Mucosa of descending colon (tissue), 3 donors: ENCODE measurements at regions not wholly inside any gene's neighbourhood (a gene's known extent, or its start where the extent isn't known, plus 50 kb on each side); places are given as distances from the start of the nearest gene placed in this dataset.

Experiments used
- ATAC-seq: fragments of 200-7000 bp; cut with Tn5 transposase; one replicate; pipeline ENCODE4 v1.9.1; 2020; ENCODE audit warnings: mild to moderate bottlenecking, moderate library complexity
- DNase-seq, 3 donors: peaks; one replicate each; pipeline ENCODE4 v3.0.0-alpha.2; 2020
- H3K36me3 ChIP-seq: fragments of 200-600 bp; one replicate; pipeline ENCODE4 v1.8.0; 2021; ENCODE audit warnings: low read depth, mild to moderate bottlenecking
- H3K4me1 ChIP-seq: fragments of 200-600 bp; one replicate; pipeline ENCODE4 v1.8.0; 2021; ENCODE audit warnings: low read depth, mild to moderate bottlenecking
- H3K4me3 ChIP-seq: fragments of 200-600 bp; one replicate; pipeline ENCODE4 v1.8.0; 2021; ENCODE audit warnings: mild to moderate bottlenecking
- H3K9me3 ChIP-seq: fragments of 200-600 bp; one replicate; pipeline ENCODE4 v1.8.0; 2021; ENCODE audit warnings: mild to moderate bottlenecking
- intact Hi-C, 2 donors: fragments of 100-400 bp; cut with DNase I in 1 of 2; cut with micrococcal nuclease in 1 of 2; formaldehyde crosslinking; loops; one replicate each; pipeline versions ENCODE4 v1.11.0 to v1.11.1; 2022; cut with DNase I, micrococcal nuclease
- TF ChIP-seq, protein P1 (sequence below): fragments of 200-600 bp; IDR thresholded peaks from one replicate; pipeline ENCODE4 v1.8.0; 2022; ENCODE audit warnings: antibody characterized with exemption, mild to moderate bottlenecking
- donor health status: DM: no; HTN: no; CAD: no; lungs with moderate emphysema.
- donor health status: DM: no; HTN: no; CAD: no.
- donor health status: DM: no; HTN: yes; CAD: no.

- TF ChIP-seq, protein P1, sequence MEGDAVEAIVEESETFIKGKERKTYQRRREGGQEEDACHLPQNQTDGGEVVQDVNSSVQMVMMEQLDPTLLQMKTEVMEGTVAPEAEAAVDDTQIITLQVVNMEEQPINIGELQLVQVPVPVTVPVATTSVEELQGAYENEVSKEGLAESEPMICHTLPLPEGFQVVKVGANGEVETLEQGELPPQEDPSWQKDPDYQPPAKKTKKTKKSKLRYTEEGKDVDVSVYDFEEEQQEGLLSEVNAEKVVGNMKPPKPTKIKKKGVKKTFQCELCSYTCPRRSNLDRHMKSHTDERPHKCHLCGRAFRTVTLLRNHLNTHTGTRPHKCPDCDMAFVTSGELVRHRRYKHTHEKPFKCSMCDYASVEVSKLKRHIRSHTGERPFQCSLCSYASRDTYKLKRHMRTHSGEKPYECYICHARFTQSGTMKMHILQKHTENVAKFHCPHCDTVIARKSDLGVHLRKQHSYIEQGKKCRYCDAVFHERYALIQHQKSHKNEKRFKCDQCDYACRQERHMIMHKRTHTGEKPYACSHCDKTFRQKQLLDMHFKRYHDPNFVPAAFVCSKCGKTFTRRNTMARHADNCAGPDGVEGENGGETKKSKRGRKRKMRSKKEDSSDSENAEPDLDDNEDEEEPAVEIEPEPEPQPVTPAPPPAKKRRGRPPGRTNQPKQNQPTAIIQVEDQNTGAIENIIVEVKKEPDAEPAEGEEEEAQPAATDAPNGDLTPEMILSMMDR: no peak
- DNase-seq (no peak), ATAC-seq (no peak)
- Histone ChIP-seq H3K36me3 (no peaks in the 10 kb centered on the region), H3K4me1 (no peaks in the 10 kb centered on the region), H3K9me3 (no peaks in the 10 kb centered on the region), H3K4me3 (no peak overlapping the region)
- intact Hi-C loops: no loop called here
Measured at GRCh38 chr20:24108581-24108980, 120.0 kb upstream of the GGTLC1 start.

DNA sequence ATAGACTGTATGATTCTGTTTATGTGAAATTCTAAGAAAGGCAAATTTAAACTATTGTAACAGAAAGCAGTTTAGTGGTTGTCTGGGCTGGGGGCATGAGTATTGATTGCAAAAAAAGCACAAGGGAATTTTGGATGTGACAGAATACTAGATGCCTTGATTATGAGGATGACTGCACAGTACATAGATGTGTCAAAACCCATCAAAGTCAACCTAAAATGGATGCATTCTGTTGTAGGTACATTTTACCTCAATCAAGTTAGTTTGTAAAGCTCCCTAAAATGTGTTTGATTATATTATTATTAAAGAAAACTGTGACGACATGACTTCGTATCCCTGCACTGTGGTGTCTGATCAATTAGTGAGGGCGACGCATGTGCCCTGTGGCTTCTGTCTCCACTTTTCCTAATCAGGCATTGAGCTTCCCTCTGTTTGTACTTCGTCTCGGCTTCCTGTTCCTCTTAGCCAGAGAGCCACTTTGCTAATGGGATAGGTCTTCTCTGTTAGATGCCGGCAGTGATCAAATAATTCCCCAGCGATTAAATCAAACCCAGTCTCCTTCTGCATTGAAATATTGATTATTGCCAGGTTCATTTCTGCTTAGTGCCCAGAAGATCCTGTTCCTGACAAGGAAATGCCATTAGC is 118.3 kb upstream of the GGTLC1 start:
- DNase-seq (no peak), ATAC-seq (no peak)
- Histone ChIP-seq H3K36me3 (no peaks in the 10 kb centered on the region), H3K4me3 (no peak overlapping the region), H3K4me1 (no peaks in the 10 kb centered on the region), H3K9me3 (no peaks in the 10 kb centered on the region)
- TF ChIP-seq, protein P1: no peak
- intact Hi-C loops: no loop called here

GRCh38 chr20:24106150-24106800 is 117.7 kb upstream of the GGTLC1 start:
- no peak for ATAC-seq
- H3K9me3 ChIP-seq: no peaks in the 10 kb centered on the region
- intact Hi-C loops: no loop called here
- H3K4me3 ChIP-seq: no peak overlapping the region
- no peaks in the 10 kb centered on the region for H3K4me1 ChIP-seq
- DNase-seq: no peak
- no peaks in the 10 kb centered on the region for H3K36me3 ChIP-seq
- TF ChIP-seq, protein P1: no peak

DNA sequence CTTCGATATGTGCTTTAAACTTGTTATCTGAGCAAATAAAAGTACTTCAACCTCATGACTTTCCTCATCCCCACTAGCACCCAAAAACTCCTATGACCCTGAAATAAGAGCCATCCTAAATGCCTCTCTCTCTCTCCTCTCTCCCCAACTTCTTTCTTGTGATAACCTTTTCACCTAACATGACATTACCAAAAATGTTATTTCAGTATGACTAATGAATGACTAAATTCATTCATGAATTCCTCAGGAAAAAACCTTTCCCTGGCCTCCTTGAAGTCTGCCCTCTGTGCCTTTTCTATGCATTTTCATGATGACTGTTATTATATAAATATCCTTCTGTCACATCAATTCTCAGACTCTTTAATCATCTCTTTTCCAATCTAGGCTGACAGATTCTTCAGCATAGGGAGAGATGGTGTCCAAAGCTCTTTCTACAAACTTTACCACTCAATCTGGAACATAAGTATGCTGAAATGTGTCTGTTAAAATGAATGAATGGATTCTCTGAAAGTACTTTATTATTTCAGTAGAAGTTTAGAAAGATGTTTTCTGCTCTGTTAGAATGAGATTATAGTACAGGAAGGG is 114.3 kb upstream of the GGTLC1 start:
- no peaks in the 10 kb centered on the region for H3K4me1 ChIP-seq
- intact Hi-C loops: no loop called here
- TF ChIP-seq, protein P1: no peak

GRCh38 chr20:24102290-24102689 is 113.7 kb upstream of the GGTLC1 start:
- Histone ChIP-seq H3K9me3 (no peaks in the 10 kb centered on the region), H3K36me3 (no peaks in the 10 kb centered on the region), H3K4me1 (no peaks in the 10 kb centered on the region), H3K4me3 (no peak overlapping the region)
- DNase-seq (peak in 1 of 3 donors; percentile 23), ATAC-seq (peak; percentile 48)
- TF ChIP-seq, protein P1: no peak
- intact Hi-C loops: no loop called here

More for the DNA sequence above, 114.3 kb upstream of the GGTLC1 start:
- ATAC-seq (no peak), DNase-seq (no peak)
- no peak overlapping the region for H3K4me3 ChIP-seq
- H3K36me3 ChIP-seq: no peaks in the 10 kb centered on the region
- H3K9me3 ChIP-seq: no peaks in the 10 kb centered on the region
